HG02870 (cell line): ENCODE measurements at regions not wholly inside any gene's neighbourhood (a gene's known extent, or its start where the extent isn't known, plus 50 kb on each side); places are given as distances from the start of the nearest gene placed in this dataset.

Experiments used
- ATAC-seq: cut with Tn5 transposase; IDR thresholded peaks from one replicate; pipeline ENCODE4 v1.9.1; 2021; ENCODE audit warnings: mild to moderate bottlenecking, moderate library complexity; ENCODE audit not compliant: unreplicated experiment

- no peak for ATAC-seq
These were observed 260.8 kb upstream of the PSMD7 start for GRCh38 chr16:74035816-74036215.

GRCh38 chr16:74034862-74035261 is 261.8 kb upstream of the PSMD7 start:
- no peak for ATAC-seq

- no peak for ATAC-seq
These were observed 262.4 kb upstream of the PSMD7 start for GRCh38 chr16:74034200-74034599.

GRCh38 chr16:74033441-74033995 is 263.1 kb upstream of the PSMD7 start:
- ATAC-seq, result no peak

DNA sequence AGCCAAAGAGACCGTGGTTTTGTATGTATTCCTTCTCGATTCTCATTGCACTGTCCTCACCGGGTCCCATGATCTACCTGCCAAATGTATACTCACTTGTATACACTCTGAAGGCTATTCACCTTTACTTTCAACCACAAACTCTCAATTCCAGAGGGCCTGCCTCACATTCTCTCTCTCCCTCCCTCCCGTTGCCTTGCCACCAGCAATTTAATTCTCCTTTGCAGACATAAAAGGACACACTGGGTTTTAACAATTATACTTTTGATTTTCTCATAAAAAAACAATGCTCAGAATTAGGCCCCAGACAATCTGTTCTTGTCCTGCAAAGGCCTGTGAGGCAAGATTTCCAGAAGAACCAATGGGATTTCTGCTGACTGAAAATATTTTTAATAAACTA is 265.1 kb upstream of the PSMD7 start:
- ATAC-seq, result no peak

GRCh38 chr16:74030000-74030706 is 266.5 kb upstream of the PSMD7 start:
- ATAC-seq, result no peak

DNA sequence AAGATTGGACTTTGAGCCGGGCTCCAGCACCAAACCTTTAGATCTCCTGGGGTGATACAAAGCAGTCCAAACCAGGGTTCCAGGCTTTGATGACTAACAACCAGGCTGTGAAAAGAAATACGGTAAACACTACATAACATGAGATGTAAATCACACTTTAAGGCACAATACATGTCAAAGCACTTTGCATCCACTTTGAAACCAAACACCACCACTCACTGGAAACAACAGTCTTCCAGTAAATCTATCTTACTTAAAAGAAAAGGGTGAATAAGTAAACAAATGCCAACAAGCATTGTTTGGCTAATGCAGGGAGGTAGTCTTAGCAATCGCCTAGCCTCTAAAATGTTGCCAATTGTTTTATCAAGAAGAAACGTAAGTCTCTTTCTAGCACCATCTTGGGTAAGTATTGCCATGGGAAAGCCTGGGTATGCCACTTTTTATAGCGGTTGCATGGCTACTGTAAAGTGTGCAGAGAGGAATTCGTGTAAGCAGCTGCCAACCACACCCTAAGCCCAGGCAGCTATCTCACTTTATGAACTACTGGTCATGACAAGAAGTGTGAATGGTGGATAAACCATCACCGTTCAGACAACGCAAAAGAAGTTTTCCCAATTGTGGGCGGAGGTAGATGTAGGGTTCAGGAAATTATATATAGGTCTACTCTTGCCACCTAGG is 267.4 kb upstream of the PSMD7 start:
- no peak for ATAC-seq

- no peak for ATAC-seq
These were observed 270.0 kb upstream of the PSMD7 start for GRCh38 chr16:74026373-74027281.

- ATAC-seq, result no peak
These were observed 271.7 kb upstream of the PSMD7 start for GRCh38 chr16:74024953-74025352.

- ATAC-seq, result no peak
These were observed 276.4 kb upstream of the PSMD7 start for GRCh38 chr16:74020095-74020670.

GRCh38 chr16:74019612-74020011 is 277.0 kb upstream of the PSMD7 start:
- ATAC-seq, result no peak

DNA sequence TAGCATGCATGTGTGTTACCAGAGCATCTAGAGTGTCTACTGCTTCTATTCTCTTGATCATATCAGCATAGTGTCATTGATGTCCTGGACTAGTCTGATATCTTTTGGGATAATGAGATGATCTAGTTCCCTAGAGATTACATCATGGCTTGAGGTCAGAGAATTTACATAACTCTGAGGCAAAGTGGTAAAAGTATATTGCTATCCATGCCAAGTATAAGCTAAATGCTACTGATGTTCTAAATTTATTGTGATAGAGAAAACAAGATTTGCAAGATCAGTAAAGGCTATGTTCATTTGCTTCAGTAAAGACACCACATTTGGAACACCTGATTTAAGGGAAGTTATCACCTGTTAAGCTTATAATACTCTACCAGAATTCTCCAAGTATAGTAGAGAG is 280.7 kb upstream of the PSMD7 start:
- ATAC-seq, result no peak

GRCh38 chr16:73998707-73999106 is 297.9 kb upstream of the PSMD7 start:
- no peak for ATAC-seq

DNA sequence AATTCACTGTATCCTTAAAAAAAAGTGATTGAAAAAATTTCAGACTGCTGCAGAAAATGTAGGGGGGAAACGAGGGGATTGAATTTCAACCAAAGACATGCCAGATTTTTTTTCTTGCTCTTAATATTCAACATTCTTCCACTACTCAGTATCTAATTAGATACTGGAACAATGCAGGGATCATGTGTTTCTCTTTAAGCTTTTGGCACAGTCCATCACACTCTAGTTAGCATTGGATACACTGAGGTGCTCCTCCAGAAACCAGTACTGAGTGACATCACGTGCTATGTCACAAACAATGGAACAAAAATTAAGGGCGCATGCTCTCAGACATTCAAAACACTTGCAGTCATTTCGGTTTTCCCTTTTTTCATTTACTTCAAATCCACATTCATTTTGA is 298.6 kb upstream of the PSMD7 start:
- no peak for ATAC-seq

GRCh38 chr16:73997340-73997711 is 299.3 kb upstream of the PSMD7 start:
- ATAC-seq, result no peak

GRCh38 chr16:73996624-73997339 is 299.8 kb upstream of the PSMD7 start:
- ATAC-seq, result no peak

GRCh38 chr16:73993878-73994277 is 302.7 kb upstream of the PSMD7 start:
- ATAC-seq, result no peak

GRCh38 chr16:73978407-73978784 is 318.2 kb upstream of the PSMD7 start:
- no peak for ATAC-seq

DNA sequence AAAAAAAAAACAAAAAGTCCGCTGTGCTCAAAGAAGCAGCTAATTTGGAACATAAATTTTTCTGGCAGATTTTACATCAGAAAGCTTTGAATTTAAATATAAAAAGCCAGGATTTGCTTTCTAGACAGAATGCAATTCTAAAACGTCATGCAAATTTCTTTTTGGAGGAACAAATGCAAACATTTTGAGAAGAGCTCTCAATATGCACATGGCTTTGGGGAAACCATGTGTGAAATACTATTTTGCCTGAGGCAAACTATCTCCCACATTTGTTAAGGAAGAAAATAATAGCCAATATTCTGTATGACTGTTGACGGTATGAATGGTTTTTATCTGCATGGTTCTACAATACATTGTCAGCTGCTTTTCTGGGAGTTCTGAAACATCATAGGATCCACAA is 320.0 kb upstream of the PSMD7 start:
- ATAC-seq, result no peak

- ATAC-seq, result no peak
These were observed 323.4 kb upstream of the PSMD7 start for GRCh38 chr16:73973174-73973573.
